Urinary bladder (tissue), 3 donors: ENCODE measurements at regions not wholly inside any gene's neighbourhood (a gene's known extent, or its start where the extent isn't known, plus 50 kb on each side); places are given as distances from the start of the nearest gene placed in this dataset.

ENCODE experiments used
- DNase-seq: peaks from one replicate; pipeline ENCODE4 v3.0.0-alpha.2; 2015; ENCODE audit errors: extremely low spot score
- H3K27ac ChIP-seq: one replicate; pipeline ENCODE4 v1.5.1; 2013; ENCODE audit warnings: low read depth, mild to moderate bottlenecking, moderate library complexity
- H3K36me3 ChIP-seq: one replicate; pipeline ENCODE4 v1.6.1; 2013; ENCODE audit warnings: mild to moderate bottlenecking, moderate library complexity; ENCODE audit not compliant: insufficient read depth
- H3K4me1 ChIP-seq: one replicate; pipeline ENCODE4 v1.6.1; 2013; ENCODE audit warnings: mild to moderate bottlenecking, moderate library complexity; ENCODE audit not compliant: insufficient read depth
- H3K4me3 ChIP-seq: one replicate; pipeline ENCODE4 v1.5.1; 2013; ENCODE audit warnings: low read depth, low read length
- WGBS: extraction: QIAGEN DNeasy Blood & Tissue Kit; methylation state at CpG from one replicate; pipeline ENCODE4 v1.1.7; 2013; 5-methylcytosine and 5-hydroxymethylcytosine counted together
- donor health status: healthy with polysubstance abuse.
- donor health status: healthy.

GRCh38 chr12:92551853-92552397 is 150.9 kb upstream of the PLEKHG7 start:
- no peak overlapping the region for H3K27ac ChIP-seq
- DNase-seq, result no peak
- no peaks in the 10 kb centered on the region for H3K4me1 ChIP-seq
- no peaks in the 10 kb centered on the region for H3K36me3 ChIP-seq
- no peak overlapping the region for H3K4me3 ChIP-seq

DNA sequence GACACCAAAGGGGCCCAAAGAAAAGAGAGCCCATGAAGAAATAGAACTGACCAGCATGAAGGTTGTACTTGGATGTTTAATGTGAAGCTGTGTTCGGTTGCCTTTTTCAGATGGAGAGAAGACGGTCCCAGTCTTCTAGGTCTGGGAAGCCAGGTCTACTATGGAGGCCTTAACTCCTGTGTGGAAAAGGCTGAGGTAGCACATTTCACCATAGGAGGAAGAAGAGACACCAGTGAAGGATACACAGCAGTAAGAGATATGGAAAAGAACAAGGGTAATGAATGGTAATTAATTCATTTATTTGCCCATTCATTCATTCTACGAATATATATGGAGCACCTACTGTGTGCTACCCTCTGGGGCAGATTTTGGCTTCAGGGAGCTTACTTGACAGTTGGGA is 151.6 kb upstream of the PLEKHG7 start:
- Histone ChIP-seq H3K4me1 (no peaks in the 10 kb centered on the region), H3K4me3 (no peak overlapping the region), H3K27ac (no peak overlapping the region), H3K36me3 (no peaks in the 10 kb centered on the region)
- DNase-seq, result no peak
- 98% methylated on average over 3 of the region's 3 CpGs for whole genome bisulfite sequencing

- H3K4me1 ChIP-seq, result no peaks in the 10 kb centered on the region
- H3K4me3 ChIP-seq, result no peak overlapping the region
- H3K36me3 ChIP-seq, result no peaks in the 10 kb centered on the region
- no peak for DNase-seq
- H3K27ac ChIP-seq, result no peak overlapping the region
These were observed 152.1 kb upstream of the PLEKHG7 start for GRCh38 chr12:92550661-92551060.

GRCh38 chr12:92550254-92550653 is 152.5 kb upstream of the PLEKHG7 start:
- Histone ChIP-seq H3K27ac (no peak overlapping the region), H3K4me1 (no peaks in the 10 kb centered on the region), H3K4me3 (no peak overlapping the region), H3K36me3 (no peaks in the 10 kb centered on the region)
- DNase-seq, result no peak

DNA sequence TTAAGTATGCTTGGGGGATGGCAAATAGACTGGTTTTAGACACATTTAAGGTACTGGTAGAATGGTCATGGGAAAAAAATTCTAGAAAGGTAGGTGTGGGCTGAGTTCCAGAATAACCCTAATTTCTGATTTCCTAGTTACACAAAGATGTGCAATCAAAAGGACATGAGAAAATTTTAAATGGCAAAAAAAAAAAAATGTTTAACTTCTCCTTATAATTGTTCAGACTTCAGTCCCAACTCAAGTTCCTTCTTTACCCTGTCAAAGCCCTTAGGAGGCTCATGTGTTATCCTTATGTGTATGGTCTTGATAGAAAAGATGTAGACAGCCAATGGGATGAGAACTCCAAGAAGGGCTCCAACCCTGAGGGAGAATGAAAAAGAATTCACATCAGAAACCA is 153.3 kb upstream of the PLEKHG7 start:
- H3K36me3 ChIP-seq, result no peaks in the 10 kb centered on the region
- no peak overlapping the region for H3K4me3 ChIP-seq

GRCh38 chr12:92547906-92548305 is 154.9 kb upstream of the PLEKHG7 start:
- Histone ChIP-seq H3K36me3 (no peaks in the 10 kb centered on the region), H3K27ac (no peak overlapping the region), H3K4me1 (no peaks in the 10 kb centered on the region), H3K4me3 (no peak overlapping the region)
- 77% methylated on average over 2 of the region's 2 CpGs for WGBS
- DNase-seq, result no peak

More for the DNA sequence above, 153.3 kb upstream of the PLEKHG7 start:
- no peak overlapping the region for H3K27ac ChIP-seq
- no peaks in the 10 kb centered on the region for H3K4me1 ChIP-seq
- no peak for DNase-seq

- H3K36me3 ChIP-seq, result no peaks in the 10 kb centered on the region
- no peak overlapping the region for H3K27ac ChIP-seq
- WGBS, result 84% methylated on average over 3 of the region's 3 CpGs
- H3K4me1 ChIP-seq, result no peaks in the 10 kb centered on the region
- DNase-seq, result no peak
- H3K4me3 ChIP-seq, result no peak overlapping the region
These were observed 155.4 kb upstream of the PLEKHG7 start for GRCh38 chr12:92547420-92547819.

DNA sequence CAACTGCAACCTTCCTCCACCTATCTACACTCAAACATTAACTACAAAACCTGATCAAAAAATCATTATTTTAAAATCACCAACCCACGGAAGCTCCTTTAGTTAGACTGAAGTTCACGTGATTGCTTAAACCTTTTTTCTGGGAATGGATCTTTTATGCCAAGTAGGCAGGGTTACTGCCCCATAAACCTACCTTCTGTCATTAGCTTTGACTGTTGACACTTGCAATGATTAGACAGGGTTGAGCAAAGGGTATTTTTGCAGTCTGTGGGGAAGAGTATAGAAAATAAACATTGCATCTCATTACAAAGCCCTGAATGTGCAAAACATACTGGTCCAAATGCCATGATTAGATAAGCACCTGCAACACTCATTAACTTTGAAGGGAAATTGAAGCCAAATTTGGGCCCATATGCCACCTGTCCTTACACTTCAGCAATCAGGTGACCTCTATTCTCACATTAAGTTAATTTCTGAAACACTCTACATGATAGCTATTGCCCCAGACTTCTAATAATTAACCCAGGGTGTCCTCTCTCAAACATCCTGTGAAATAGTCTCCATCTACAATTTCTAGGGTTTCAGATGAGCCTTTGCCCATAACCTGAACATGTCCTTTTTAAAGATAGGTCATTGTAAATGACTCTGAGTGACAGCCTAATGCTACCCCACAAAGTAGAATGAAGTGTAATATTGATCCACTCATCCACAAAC is 156.0 kb upstream of the PLEKHG7 start:
- no peak for DNase-seq
- no peaks in the 10 kb centered on the region for H3K4me1 ChIP-seq
- H3K4me3 ChIP-seq, result no peak overlapping the region
- H3K36me3 ChIP-seq, result no peaks in the 10 kb centered on the region
- H3K27ac ChIP-seq, result no peak overlapping the region
- 77% methylated on average over 2 of the region's 2 CpGs for WGBS

- Histone ChIP-seq H3K27ac (no peak overlapping the region), H3K36me3 (no peaks in the 10 kb centered on the region), H3K4me1 (no peaks in the 10 kb centered on the region), H3K4me3 (no peak overlapping the region)
- no peak for DNase-seq
- 89% methylated on average over 3 of the region's 3 CpGs for WGBS
These were observed 156.5 kb upstream of the PLEKHG7 start for GRCh38 chr12:92546259-92546634.

DNA sequence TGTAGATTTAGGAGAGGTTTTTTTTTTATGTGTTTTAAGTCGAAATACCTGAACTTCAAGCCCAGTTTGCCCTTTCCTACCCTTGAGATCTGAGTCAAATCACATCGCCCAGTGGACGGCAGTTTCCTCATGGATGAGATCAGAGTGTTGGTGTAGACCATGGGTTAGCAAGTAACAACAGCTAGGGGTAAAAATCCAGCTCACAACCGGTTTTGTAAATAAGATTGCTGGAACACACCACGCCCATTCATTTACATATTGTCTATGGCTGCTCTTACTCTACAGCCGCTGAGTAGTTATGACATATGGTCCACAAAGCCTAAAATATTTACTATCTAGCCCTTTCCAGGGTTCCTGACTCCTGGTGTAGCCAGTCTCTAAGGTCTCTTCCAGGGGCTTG is 158.5 kb upstream of the PLEKHG7 start:
- no peak overlapping the region for H3K4me3 ChIP-seq
- 80% methylated on average over 6 of the region's 6 CpGs for WGBS
- DNase-seq, result no peak
- no peak overlapping the region for H3K27ac ChIP-seq
- no peaks in the 10 kb centered on the region for H3K36me3 ChIP-seq
- peaks cover 2% of the 10 kb centered on the region for H3K4me1 ChIP-seq

DNA sequence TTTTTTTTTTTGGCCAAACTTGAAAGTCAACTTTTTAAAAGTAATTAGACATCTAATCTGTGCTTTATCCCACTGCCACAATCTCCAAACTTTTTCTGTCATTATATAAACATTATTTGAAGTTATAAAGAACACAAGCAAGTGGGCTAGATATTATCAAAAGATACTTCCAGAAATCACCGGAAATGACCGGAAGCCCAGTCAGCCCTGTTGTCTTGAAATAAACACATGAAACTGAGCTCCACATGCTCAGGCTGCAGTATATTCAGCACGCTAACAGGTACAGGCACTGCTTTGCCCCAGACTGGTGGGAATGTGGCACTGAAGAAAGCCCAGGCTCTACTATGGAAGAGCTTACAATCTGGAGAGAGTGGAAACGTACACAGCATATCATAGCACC is 158.9 kb upstream of the PLEKHG7 start:
- no peaks in the 10 kb centered on the region for H3K36me3 ChIP-seq
- no peak overlapping the region for H3K27ac ChIP-seq
- H3K4me3 ChIP-seq, result no peak overlapping the region
- H3K4me1 ChIP-seq, result peaks cover 2% of the 10 kb centered on the region
- peak; percentile 14 for DNase-seq
- 47% methylated on average over 4 of the region's 4 CpGs for WGBS

- H3K27ac ChIP-seq, result no peak overlapping the region
- no peaks in the 10 kb centered on the region for H3K36me3 ChIP-seq
- DNase-seq, result peak; percentile 74
- H3K4me3 ChIP-seq, result no peak overlapping the region
- peaks cover 2% of the 10 kb centered on the region for H3K4me1 ChIP-seq
- WGBS, result 6% methylated on average over 1 of the region's 1 CpG
These were observed 159.4 kb upstream of the PLEKHG7 start for GRCh38 chr12:92543359-92543758.

DNA sequence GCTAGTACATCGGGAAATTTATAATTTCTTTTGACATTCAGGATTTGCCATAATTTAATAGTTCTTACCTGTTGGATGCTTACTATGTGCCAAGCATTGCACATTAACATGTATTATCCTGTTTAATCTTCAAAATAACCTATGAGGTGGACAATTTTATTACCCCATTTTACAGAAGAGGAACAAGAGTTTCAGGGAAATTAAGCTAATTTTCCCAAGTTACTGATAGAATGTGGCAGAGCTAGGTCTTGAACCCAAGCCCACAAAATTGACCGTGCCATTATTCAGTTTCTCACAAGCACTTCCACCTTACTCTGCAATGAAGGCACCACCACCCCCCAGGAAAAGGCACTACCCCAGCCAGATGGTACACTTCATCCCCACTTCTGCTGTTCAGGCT is 161.1 kb upstream of the PLEKHG7 start:
- Histone ChIP-seq H3K36me3 (no peaks in the 10 kb centered on the region), H3K4me3 (no peak overlapping the region), H3K4me1 (peaks cover 2% of the 10 kb centered on the region), H3K27ac (no peak overlapping the region)
- 97% methylated on average over 2 of the region's 2 CpGs for WGBS
- DNase-seq, result no peak

DNA sequence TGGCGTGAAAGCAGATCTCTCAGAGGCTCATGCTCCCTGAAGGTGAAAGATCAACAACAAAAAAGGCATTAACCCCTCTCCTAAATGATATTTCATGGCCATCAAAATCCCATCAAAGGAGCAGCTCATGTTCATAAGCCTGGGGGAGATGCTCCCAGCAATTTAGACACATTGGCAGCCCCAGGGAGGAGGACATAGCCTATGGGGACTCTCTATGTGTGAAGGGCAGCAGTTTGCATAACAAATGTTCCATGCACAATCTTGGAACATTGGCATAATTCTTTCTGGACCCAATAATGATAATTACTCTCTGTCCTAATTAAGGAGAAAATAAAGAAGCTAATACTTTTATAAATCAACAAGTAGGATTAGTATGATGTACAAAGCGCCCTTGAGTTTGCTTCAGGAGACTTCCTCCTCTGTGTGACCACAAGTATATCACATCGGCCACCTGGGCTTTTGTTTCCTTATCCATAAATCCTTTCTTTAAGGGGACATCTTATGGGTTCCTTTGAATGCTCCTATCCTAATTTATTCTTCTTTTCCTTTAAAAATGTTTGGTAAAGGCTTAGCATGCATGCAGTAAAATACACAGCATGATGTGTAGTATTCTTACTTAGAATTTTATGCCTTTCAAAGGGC is 161.9 kb upstream of the PLEKHG7 start:
- DNase-seq, result no peak
- Histone ChIP-seq H3K4me1 (peaks cover 2% of the 10 kb centered on the region), H3K4me3 (no peak overlapping the region), H3K36me3 (no peaks in the 10 kb centered on the region), H3K27ac (no peak overlapping the region)
- WGBS, result 94% methylated on average over 3 of the region's 3 CpGs
